ENCODE measurements at regions not wholly inside any gene's neighbourhood (a gene's known extent, or its start where the extent isn't known, plus 50 kb on each side); places are given as distances from the start of the nearest gene placed in this dataset.
A peak's percentile ranks its signal among the peaks of the same experiment; 100 is the strongest.

DNA sequence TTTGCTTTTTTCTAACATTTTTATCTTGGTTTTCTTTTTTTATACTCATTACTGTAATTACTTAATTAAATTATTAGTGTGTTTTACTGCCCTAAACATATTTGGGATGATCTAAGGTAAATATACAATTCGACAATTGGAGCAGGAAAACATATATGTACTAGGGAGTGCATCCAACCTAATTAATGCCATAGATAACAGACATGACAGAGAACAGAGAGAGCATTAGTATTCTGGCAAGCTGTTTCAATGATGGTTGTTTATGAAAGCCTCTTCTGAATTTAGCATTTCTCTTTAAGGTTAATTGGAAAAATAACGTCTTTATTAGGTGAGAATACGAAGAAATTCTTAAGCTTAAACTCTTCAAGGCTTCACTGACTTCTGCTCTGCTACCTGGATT lies 300.1 kb upstream of the PRR16 start (continued):
- no peak for TF ChIP-seq GABPA (IDR thresholded peaks at IDR 0.05; ENCODE audit: low read depth)
- peak; percentile 55 for TF ChIP-seq TCF12 (IDR thresholded peaks at IDR 0.05)
- TF ChIP-seq CHD2 (IDR thresholded peaks at IDR 0.05; ENCODE audit: low read length, partially characterized antibody) = peak; percentile 51
- TF ChIP-seq EZH2phosphoT487 (IDR thresholded peaks at IDR 0.05; ENCODE audit: borderline replicate concordance, low read depth) = no peak
- TF ChIP-seq TEAD4 (IDR thresholded peaks at IDR 0.05; ENCODE audit: borderline replicate concordance, insufficient read depth) = peak; percentile 44; the same call in 1 of the 2 replicates

DNA sequence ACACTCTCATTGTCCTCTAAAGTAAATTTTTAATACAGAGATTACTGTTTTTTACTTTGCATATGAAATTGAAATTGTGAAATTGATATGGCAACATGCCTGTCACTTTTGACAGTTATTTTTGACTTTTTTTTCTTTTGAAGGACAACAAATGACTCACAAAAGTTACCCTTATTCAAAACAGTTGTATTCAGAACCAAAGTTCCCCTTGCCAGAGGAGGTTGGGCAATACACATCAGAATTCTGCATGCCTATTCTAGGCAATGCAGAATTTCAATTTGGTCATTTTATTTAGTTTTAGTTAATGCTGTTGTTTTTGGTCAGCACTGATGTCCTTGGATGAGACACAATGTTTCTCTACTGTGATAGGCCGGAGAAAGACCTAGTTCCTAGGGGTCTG lies 299.1 kb upstream of the PRR16 start:
- Histone ChIP-seq H3K27ac (ENCODE audit: low read depth in 2 of 2, low read length in 1 of 2) (peak overlapping the region in 1 of 2 experiments; percentile 91; a peak in 1 of 4 replicates), H3F3A (replicated peaks; ENCODE audit: insufficient read depth) (no peaks in the 10 kb centered on the region), H3K79me2 (ENCODE audit: insufficient read depth) (no peaks in the 10 kb centered on the region), H3K4me2 (no peak overlapping the region), H3K27me3 (ENCODE audit: insufficient read depth) (no peaks in the 10 kb centered on the region), H3K36me3 (replicated peaks in 1 of 2; ENCODE audit: control insufficient read depth in 1 of 2, insufficient read depth in 2 of 2, low read length in 1 of 2) (no peaks in the 10 kb centered on the region), H3K4me1 (ENCODE audit: control insufficient read depth in 1 of 2, insufficient read depth in 2 of 2, low read depth in 1 of 2, low read length in 1 of 2) (no peaks in the 10 kb centered on the region; a peak in 1 of 4 replicates), H3K9ac (no peak overlapping the region), H3K4me3 (ENCODE audit: low read depth in 2 of 2, low read length in 1 of 2) (no peak overlapping the region), H2AFZ (ENCODE audit: low read depth) (no peak overlapping the region), H3K9me3 (no peaks in the 10 kb centered on the region), H3K9me2 (no peaks in the 10 kb centered on the region), H4K20me1 (ENCODE audit: insufficient read depth) (no peaks in the 10 kb centered on the region)
- POLR2A ChIA-PET = no interaction called here
- 88% methylated on average over 1 of the region's 1 CpG for WGBS (ENCODE audit: low lambda C conversion rate)
- DNase-seq = no peak
- TF ChIP-seq SIN3A (IDR thresholded peaks at IDR 0.05; ENCODE audit: borderline replicate concordance, low read depth, low read length) = no peak
- no peak for TF ChIP-seq POLR2AphosphoS5 (IDR thresholded peaks at IDR 0.05; ENCODE audit: low read depth, low read length)
- TF ChIP-seq, protein P1, sequence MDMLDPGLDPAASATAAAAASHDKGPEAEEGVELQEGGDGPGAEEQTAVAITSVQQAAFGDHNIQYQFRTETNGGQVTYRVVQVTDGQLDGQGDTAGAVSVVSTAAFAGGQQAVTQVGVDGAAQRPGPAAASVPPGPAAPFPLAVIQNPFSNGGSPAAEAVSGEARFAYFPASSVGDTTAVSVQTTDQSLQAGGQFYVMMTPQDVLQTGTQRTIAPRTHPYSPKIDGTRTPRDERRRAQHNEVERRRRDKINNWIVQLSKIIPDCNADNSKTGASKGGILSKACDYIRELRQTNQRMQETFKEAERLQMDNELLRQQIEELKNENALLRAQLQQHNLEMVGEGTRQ (IDR thresholded peaks at IDR 0.05; ENCODE audit: borderline replicate concordance, low read depth, low read length) = no peak
- no peak for TF ChIP-seq JUND (IDR thresholded peaks at IDR 0.05)
- TF ChIP-seq, protein P2, sequence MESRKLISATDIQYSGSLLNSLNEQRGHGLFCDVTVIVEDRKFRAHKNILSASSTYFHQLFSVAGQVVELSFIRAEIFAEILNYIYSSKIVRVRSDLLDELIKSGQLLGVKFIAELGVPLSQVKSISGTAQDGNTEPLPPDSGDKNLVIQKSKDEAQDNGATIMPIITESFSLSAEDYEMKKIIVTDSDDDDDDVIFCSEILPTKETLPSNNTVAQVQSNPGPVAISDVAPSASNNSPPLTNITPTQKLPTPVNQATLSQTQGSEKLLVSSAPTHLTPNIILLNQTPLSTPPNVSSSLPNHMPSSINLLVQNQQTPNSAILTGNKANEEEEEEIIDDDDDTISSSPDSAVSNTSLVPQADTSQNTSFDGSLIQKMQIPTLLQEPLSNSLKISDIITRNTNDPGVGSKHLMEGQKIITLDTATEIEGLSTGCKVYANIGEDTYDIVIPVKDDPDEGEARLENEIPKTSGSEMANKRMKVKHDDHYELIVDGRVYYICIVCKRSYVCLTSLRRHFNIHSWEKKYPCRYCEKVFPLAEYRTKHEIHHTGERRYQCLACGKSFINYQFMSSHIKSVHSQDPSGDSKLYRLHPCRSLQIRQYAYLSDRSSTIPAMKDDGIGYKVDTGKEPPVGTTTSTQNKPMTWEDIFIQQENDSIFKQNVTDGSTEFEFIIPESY (IDR thresholded peaks at IDR 0.05; ENCODE audit: borderline replicate concordance, low read depth) = no peak
- TF ChIP-seq SMC3 (IDR thresholded peaks at IDR 0.05; ENCODE audit: low read depth, low read length) = no peak
- TF ChIP-seq TCF12 (IDR thresholded peaks at IDR 0.05) = no peak
- TF ChIP-seq, protein P3, sequence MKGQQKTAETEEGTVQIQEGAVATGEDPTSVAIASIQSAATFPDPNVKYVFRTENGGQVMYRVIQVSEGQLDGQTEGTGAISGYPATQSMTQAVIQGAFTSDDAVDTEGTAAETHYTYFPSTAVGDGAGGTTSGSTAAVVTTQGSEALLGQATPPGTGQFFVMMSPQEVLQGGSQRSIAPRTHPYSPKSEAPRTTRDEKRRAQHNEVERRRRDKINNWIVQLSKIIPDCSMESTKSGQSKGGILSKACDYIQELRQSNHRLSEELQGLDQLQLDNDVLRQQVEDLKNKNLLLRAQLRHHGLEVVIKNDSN (IDR thresholded peaks at IDR 0.05; ENCODE audit: borderline replicate concordance, low read depth) = no peak
- no peak for TF ChIP-seq CHD2 (IDR thresholded peaks at IDR 0.05; ENCODE audit: low read length, partially characterized antibody)
- no peak for TF ChIP-seq TEAD4 (IDR thresholded peaks at IDR 0.05; ENCODE audit: borderline replicate concordance, insufficient read depth)
- no peak for TF ChIP-seq MXI1 (IDR thresholded peaks at IDR 0.05; ENCODE audit: low read depth, low read length)
- no peak for TF ChIP-seq FOXM1 (IDR thresholded peaks at IDR 0.05; ENCODE audit: low read depth)
- TF ChIP-seq EZH2phosphoT487 (IDR thresholded peaks at IDR 0.05; ENCODE audit: borderline replicate concordance, low read depth) = no peak
- no peak for TF ChIP-seq EP300 (IDR thresholded peaks at IDR 0.05; ENCODE audit: borderline replicate concordance in 1 of 2, low read depth in 1 of 2, low read length in 1 of 2)
- no peak for TF ChIP-seq RXRA (IDR thresholded peaks at IDR 0.05; ENCODE audit: borderline replicate concordance, low read depth)
- TF ChIP-seq MEF2A (IDR thresholded peaks at IDR 0.05; ENCODE audit: borderline replicate concordance, low read depth) = no peak
- TF ChIP-seq YY1 (IDR thresholded peaks at IDR 0.05; ENCODE audit: low read depth) = no peak
- TF ChIP-seq, protein P4, sequence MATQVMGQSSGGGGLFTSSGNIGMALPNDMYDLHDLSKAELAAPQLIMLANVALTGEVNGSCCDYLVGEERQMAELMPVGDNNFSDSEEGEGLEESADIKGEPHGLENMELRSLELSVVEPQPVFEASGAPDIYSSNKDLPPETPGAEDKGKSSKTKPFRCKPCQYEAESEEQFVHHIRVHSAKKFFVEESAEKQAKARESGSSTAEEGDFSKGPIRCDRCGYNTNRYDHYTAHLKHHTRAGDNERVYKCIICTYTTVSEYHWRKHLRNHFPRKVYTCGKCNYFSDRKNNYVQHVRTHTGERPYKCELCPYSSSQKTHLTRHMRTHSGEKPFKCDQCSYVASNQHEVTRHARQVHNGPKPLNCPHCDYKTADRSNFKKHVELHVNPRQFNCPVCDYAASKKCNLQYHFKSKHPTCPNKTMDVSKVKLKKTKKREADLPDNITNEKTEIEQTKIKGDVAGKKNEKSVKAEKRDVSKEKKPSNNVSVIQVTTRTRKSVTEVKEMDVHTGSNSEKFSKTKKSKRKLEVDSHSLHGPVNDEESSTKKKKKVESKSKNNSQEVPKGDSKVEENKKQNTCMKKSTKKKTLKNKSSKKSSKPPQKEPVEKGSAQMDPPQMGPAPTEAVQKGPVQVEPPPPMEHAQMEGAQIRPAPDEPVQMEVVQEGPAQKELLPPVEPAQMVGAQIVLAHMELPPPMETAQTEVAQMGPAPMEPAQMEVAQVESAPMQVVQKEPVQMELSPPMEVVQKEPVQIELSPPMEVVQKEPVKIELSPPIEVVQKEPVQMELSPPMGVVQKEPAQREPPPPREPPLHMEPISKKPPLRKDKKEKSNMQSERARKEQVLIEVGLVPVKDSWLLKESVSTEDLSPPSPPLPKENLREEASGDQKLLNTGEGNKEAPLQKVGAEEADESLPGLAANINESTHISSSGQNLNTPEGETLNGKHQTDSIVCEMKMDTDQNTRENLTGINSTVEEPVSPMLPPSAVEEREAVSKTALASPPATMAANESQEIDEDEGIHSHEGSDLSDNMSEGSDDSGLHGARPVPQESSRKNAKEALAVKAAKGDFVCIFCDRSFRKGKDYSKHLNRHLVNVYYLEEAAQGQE (IDR thresholded peaks at IDR 0.05; ENCODE audit: low read depth, low read length) = no peak
- TF ChIP-seq NFIC (IDR thresholded peaks at IDR 0.05; ENCODE audit: borderline replicate concordance) = no peak
- CTCF ChIA-PET = no interaction called here
